GF-D8 (cell line): ENCODE measurements at regions not wholly inside any gene's neighbourhood (a gene's known extent, or its start where the extent isn't known, plus 50 kb on each side); places are given as distances from the start of the nearest gene placed in this dataset.
"Not testable (repeated sequence)": the region's sequence is repeated elsewhere in the genome, so short reads cannot be mapped to it uniquely, and the experiment has no call there.

Experiments
- DNase-seq: peaks from one replicate; lab custom pipeline; 2025; lab: John Stamatoyannopoulos, UW

DNA sequence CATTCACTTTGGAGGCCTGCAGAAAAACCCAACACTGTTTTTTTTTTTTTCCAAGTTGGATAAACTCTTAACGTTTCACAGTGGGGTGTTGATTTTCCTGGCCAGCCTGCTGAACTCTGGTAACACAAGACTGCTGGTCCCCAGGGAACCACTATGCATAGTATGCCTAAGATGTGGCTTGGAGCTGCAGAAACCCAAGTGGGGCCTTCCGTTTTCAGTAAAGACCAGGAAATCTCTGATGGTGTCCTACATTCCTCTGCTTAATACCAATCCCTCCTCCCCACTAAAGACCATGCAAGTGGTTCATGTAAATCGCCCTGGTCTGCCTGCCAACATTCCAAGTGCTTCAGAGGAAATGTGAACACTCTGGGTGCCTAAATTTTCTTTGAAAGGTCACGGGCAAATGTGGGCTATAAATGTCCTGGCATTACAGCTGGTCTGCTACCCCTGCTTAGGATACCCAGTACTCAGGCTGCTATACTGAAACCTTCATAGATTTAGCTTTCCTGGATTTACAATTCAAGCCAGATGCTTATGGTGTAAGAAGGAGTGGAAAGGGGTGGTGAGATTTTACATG lies 615.4 kb downstream of the MAFB start:
- no peak for DNase-seq

DNA sequence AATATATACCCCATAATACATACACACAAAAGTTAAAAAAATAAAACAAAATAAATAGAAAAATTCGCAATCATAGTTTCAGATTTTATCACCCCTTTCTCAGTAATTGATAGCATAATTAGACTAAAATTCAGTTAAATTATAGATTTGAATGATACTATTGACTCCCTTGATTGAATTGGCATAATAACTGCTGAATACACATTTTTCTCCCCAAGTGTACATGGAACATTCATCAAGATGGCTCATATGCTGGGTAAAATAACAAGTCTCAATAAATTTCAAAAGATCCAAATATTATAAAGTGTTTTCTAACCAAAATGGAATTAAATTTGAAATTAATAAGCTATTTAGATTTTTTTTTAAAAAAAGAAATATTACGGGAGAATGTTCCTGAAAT lies 616.1 kb downstream of the MAFB start:
- DNase-seq: no peak

DNA sequence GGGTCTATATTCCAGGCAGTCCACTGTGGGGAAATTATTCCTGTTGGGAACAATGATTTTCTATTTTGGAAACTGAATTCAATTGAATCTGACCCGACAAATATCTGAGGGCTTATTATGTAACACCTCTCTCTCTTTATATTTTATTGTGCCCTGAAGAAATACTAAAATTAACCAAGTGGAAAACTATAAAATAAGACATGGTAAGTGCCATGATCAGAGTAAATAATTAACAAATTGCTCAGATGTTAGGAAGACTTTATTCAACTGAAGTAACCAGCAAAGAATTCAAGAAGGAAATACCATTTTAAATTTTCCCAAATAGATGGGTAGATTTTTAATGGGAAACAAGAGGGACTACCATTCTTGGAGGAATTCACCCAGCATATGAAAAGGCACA lies 632.9 kb downstream of the MAFB start:
- DNase-seq: no peak

DNA sequence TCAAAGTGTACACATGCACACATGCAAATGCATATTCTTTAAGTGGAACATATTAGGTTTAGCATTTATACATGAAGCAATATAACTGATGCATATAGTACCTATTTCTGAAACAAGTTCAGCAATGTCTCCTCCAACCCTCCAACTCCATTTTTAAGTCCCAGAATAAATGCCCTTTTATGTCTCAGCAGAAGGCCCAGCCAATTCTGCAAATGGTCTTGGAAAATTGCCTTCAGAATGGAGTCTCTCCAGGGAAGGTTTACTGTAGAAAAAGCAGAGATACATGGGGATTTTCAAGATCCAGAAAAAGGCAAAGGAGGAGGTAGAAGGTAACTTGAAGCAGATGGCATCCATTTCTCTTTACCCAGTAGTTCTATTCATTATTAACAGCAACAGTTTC lies 633.3 kb downstream of the MAFB start:
- no peak for DNase-seq

- no peak for DNase-seq
Observed at GRCh38 chr20:40054311-40054710, 634.7 kb downstream of the MAFB start.

- no peak for DNase-seq
Observed at GRCh38 chr20:40050596-40050995, 638.4 kb downstream of the MAFB start.

- DNase-seq: no peak
Observed at GRCh38 chr20:40049854-40050253, 639.2 kb downstream of the MAFB start.

- no peak for DNase-seq
Observed at GRCh38 chr20:40046703-40047102, 642.3 kb downstream of the MAFB start.

GRCh38 chr20:40037511-40037910 lies 651.5 kb downstream of the MAFB start:
- DNase-seq: no peak

DNA sequence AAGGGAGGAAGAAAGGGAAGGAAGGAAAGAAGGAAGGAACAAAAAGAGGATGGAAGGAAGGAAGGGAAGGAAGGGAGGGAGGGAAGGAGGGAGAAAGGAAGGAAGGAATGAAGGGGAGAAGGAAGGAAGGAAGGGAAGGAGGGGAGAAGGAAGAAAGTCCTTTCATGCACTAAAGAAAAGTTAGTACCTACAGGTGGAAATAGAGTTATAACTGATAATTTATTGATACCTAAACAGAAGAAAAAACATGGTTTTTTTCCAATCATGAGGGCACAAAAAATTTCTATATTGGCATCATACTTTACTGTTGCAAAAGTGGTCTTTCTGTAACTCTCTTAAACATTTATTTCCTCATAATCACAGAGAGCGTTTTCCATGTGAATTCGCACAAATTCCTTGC lies 659.4 kb downstream of the MAFB start:
- no peak for DNase-seq

- no peak for DNase-seq
Observed at GRCh38 chr20:40019510-40019909, 669.5 kb downstream of the MAFB start.

DNA sequence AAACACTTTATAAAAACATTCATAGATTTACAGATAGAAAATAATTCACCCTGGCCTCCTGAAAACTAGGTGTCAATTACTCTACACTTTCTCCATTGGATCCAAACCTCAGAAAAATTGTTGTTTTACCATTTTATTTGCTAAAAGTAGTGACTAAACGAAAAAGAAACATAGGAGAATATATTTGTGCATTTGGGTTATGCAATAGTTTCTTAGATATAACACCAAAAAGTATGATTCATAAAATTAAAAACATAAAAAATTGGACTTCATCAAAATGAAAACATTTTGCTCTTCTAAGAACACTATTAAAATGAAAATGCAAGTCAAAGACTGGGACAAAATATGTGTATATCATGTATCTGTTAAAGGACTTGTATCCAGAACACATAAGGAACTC lies 671.3 kb downstream of the MAFB start:
- no peak for DNase-seq

GRCh38 chr20:40016890-40017289 lies 672.1 kb downstream of the MAFB start:
- no peak for DNase-seq

GRCh38 chr20:40016392-40016791 lies 672.6 kb downstream of the MAFB start:
- no peak for DNase-seq

- not testable (repeated sequence) for DNase-seq
Observed at GRCh38 chr20:40012026-40012425, 677.0 kb downstream of the MAFB start.

- no peak for DNase-seq
Observed at GRCh38 chr20:40010483-40010882, 678.6 kb downstream of the MAFB start.

GRCh38 chr20:40009542-40009941 lies 679.5 kb downstream of the MAFB start:
- no peak for DNase-seq

DNA sequence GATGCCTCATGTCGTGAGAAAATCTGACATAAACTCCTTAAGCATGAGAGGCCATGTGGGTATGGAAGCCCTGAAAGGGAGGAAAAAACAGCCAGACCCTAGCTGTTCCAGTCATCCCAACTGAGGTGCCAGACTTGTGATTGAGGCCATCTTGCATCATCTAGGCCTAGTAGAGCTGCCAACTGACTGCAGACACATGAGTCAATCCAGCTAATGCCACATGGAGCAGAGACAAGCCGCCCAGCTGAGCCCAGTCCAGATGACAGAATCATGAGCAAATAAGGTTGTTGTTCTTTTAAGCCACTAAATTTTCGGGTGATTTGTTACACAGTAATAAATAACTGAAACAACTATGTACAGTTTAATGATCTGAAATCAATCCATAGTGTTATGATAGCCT lies 680.9 kb downstream of the MAFB start:
- DNase-seq: no peak

- DNase-seq: no peak
Observed at GRCh38 chr20:40006168-40006860, 682.7 kb downstream of the MAFB start.

DNA sequence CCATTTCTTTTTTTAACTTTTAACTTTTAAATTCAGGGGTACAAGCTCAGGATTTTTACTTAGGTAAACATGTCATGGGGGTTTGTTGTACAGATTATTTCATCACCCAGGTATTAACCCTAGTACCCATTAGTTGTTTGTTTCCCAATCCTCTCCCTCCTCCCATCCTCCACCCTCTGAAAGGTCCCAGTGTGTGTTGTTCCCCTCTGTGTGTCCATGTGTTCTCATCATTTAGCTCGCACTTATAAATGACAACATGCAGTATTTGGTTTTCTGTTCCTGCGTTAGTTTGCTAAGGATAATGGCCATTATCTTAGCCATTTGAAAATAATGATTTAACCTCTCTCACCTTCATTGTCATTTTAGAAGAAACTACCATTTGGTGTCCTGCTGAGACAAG lies 684.9 kb downstream of the MAFB start:
- not testable (repeated sequence) for DNase-seq

DNA sequence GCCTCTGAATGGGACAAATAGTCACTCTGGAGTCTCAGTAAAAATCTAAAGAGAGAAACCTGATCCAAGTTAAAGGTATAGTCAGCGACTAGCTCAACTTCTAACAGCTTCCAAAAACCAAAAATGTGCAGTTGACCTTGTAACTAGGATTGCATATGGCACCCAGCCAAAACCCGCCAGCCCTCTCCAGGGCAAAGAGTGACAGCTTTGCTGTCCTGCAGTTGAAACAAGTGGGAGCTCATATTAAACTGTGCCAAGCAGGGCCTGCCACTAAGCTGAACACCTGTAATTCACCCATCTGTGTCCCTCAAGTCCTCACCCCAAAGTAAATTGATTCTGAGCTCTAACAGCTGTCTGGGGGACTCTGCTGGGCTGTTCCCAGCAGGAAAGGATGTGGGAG lies 695.3 kb downstream of the MAFB start:
- DNase-seq: no peak

DNA sequence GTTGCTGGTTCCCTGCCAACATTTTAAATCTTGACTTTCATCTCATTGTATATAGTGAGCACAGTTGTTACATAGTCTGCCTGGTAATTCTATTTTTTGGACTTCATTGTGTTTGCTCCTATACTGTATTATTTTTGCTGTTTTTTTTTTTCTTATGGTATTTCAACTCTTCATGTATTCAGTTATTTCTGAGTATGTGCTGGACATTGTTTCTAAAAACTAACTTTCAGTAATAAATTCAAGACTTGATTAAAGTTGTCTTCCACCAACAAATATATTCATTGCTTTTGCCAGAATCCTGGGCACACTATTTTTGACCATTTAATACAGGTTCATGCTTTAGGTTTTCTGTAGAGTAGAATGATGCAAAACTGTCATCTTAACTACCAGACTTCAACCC lies 698.3 kb downstream of the MAFB start:
- DNase-seq: no peak

- no peak for DNase-seq
Observed at GRCh38 chr20:39988991-39989390, 700.0 kb downstream of the MAFB start.
